GM12891 (cell line): ENCODE measurements at regions not wholly inside any gene's neighbourhood (a gene's known extent, or its start where the extent isn't known, plus 50 kb on each side); places are given as distances from the start of the nearest gene placed in this dataset.
"Not testable (repeated sequence)": the region's sequence is repeated elsewhere in the genome, so short reads cannot be mapped to it uniquely, and the experiment has no call there.

ENCODE experiments used
- POLR2AphosphoS5 ChIP-seq: IDR thresholded peaks from 2 replicates; pipeline ENCODE4 v1.6.1; 2011; ENCODE audit warnings: low read depth, low read length, control low read depth
- TAF1 ChIP-seq: IDR thresholded peaks from 2 replicates; pipeline ENCODE4 v1.6.1; 2011; ENCODE audit warnings: low read depth, low read length, control low read depth

DNA sequence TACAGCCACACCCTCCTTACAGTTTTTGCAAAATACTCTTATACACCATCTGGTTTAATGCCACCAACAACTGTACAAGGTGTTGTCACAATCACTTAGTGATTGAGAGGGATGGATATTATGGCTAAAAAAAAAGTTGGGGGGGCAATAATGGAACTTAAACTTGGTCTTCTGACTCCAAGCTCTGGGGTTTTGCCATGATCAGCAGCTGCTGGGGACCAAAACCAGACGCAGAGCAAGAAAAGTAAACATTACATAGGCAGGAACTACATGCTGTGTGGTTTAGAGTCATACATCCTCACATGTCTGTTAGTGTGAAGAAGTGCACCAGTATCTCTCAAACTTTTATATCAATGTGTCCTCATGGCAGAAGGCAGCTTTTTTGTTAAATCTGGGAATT is 152.4 kb downstream of the TBC1D2B start:
- TF ChIP-seq POLR2AphosphoS5, TAF1: not testable (repeated sequence)
